Gastrocnemius medialis (tissue), 4 donors: ENCODE measurements at regions not wholly inside any gene's neighbourhood (a gene's known extent, or its start where the extent isn't known, plus 50 kb on each side); places are given as distances from the start of the nearest gene placed in this dataset.

ENCODE experiments used
- ATAC-seq, 2 donors: fragments of 150-250 bp; one replicate each; pipeline ENCODE4 v1.9.1; 2016
- DNase-seq, 2 donors: peaks; one replicate each; pipeline ENCODE4 v3.0.0-alpha.2; 2019
- H3K27ac ChIP-seq, 4 donors: fragments of 200-600 bp; sonication (generic); 1 replicate in 1 of 4; 2 replicates in 3 of 4; pipeline ENCODE4 v1.5.1; 2016 to 2018; ENCODE audit warnings: mild to moderate bottlenecking in 2 of 4, moderate library complexity in 1 of 4
- H3K27me3 ChIP-seq, 3 donors: fragments of 200-600 bp; sonication (generic) in 2 of 3; 1 replicate in 1 of 3; 2 replicates in 2 of 3; pipeline versions ENCODE4 v1.5.1 to v1.6.0; 2016 to 2019; ENCODE audit warnings: mild to moderate bottlenecking in 1 of 3, moderate library complexity in 1 of 3
- H3K36me3 ChIP-seq, 2 donors: fragments of 200-600 bp; sonication (generic) in 1 of 2; one replicate each; pipeline ENCODE4 v1.5.1; 2017 to 2018
- H3K4me1 ChIP-seq, 2 donors: fragments of 200-600 bp; sonication (generic) in 1 of 2; one replicate each; pipeline ENCODE4 v1.5.1; 2016 to 2017; ENCODE audit warnings: mild to moderate bottlenecking in 2 of 2
- H3K4me3 ChIP-seq, 4 donors: fragments of 200-600 bp; sonication (generic) in 3 of 4; 1 replicate in 1 of 4; 2 replicates in 3 of 4; pipeline ENCODE4 v1.5.1; 2016 to 2019; ENCODE audit warnings: mild to moderate bottlenecking in 2 of 4
- H3K9me3 ChIP-seq, 3 donors: fragments of 200-600 bp; sonication (generic) in 2 of 3; 1 replicate in 1 of 3; 2 replicates in 2 of 3; pipeline ENCODE4 v1.5.1; 2016 to 2019
- CTCF ChIP-seq, 5 experiments: fragments of 450-650 bp in 3 of 5; fragments of 200-600 bp in 2 of 5; sonication (generic) in 2 of 5; IDR thresholded peaks in 4 of 5; conservative IDR thresholded peaks in 1 of 5; 1 replicate in 4 of 5; 2 replicates in 1 of 5; pipeline ENCODE4 v1.5.1; 2016 to 2019; ENCODE audit warnings: antibody characterized with exemption in 5 of 5, mild to moderate bottlenecking in 3 of 5, moderate library complexity in 3 of 5
- POLR2A ChIP-seq, 2 donors: fragments of 450-650 bp; IDR thresholded peaks; one replicate each; pipeline ENCODE4 v1.6.1; 2017; ENCODE audit warnings: antibody characterized with exemption in 2 of 2, mild to moderate bottlenecking in 2 of 2, moderate library complexity in 2 of 2
- in situ Hi-C, 4 donors: fragments of 200-750 bp; cut with MboI; loops; one replicate each; pipeline versions ENCODE4 v1.15.0 to v1.8.0; 2017; ENCODE audit warnings: low sequenced_read_pairs in 4 of 4
- intact Hi-C: fragments of 100-400 bp; cut with DNase I; formaldehyde crosslinking; loops from one replicate; pipeline ENCODE4 v1.15.1; 2023; ENCODE audit warnings: low total_unique reads

GRCh38 chr14:66101662-66102061 lies 384.5 kb upstream of the CCDC196 start:
- in situ Hi-C loops: no loop called here
- TF ChIP-seq CTCF (IDR thresholded peaks at IDR 0.05 in 4 of 5, conservative IDR thresholded peaks at IDR 0.05 in 1 of 5): no peak
- no peak for TF ChIP-seq POLR2A (IDR thresholded peaks at IDR 0.05)
- ATAC-seq (no peak), DNase-seq (no peak)
- Histone ChIP-seq H3K9me3 (no peaks in the 10 kb centered on the region), H3K27me3 (no peaks in the 10 kb centered on the region), H3K36me3 (no peaks in the 10 kb centered on the region), H3K4me1 (no peaks in the 10 kb centered on the region), H3K27ac (no peak overlapping the region), H3K4me3 (no peak overlapping the region)
- intact Hi-C loops: no loop called here

GRCh38 chr14:66104486-66104885 lies 381.7 kb upstream of the CCDC196 start:
- no peaks in the 10 kb centered on the region for H3K27me3 ChIP-seq
- DNase-seq: no peak
- no peak for TF ChIP-seq CTCF (IDR thresholded peaks at IDR 0.05 in 4 of 5, conservative IDR thresholded peaks at IDR 0.05 in 1 of 5)
- no peak for TF ChIP-seq POLR2A (IDR thresholded peaks at IDR 0.05)
- H3K9me3 ChIP-seq: no peaks in the 10 kb centered on the region
- H3K4me1 ChIP-seq: no peaks in the 10 kb centered on the region
- in situ Hi-C loops: no loop called here
- intact Hi-C loops: no loop called here
- no peaks in the 10 kb centered on the region for H3K36me3 ChIP-seq
- H3K4me3 ChIP-seq: no peak overlapping the region
- no peak for ATAC-seq
- H3K27ac ChIP-seq: no peak overlapping the region

GRCh38 chr14:66105815-66106214 lies 380.4 kb upstream of the CCDC196 start:
- DNase-seq (no peak), ATAC-seq (no peak)
- H3K4me1 ChIP-seq: no peaks in the 10 kb centered on the region
- H3K4me3 ChIP-seq: no peak overlapping the region
- H3K27ac ChIP-seq: no peak overlapping the region
- no peak for TF ChIP-seq POLR2A (IDR thresholded peaks at IDR 0.05)
- no peak for TF ChIP-seq CTCF (IDR thresholded peaks at IDR 0.05 in 4 of 5, conservative IDR thresholded peaks at IDR 0.05 in 1 of 5)
- H3K27me3 ChIP-seq: no peaks in the 10 kb centered on the region
- no peaks in the 10 kb centered on the region for H3K9me3 ChIP-seq
- in situ Hi-C loops: no loop called here
- intact Hi-C loops: no loop called here
- H3K36me3 ChIP-seq: no peaks in the 10 kb centered on the region

GRCh38 chr14:66109426-66109825 lies 376.7 kb upstream of the CCDC196 start:
- intact Hi-C loops: no loop called here
- no peaks in the 10 kb centered on the region for H3K4me1 ChIP-seq
- H3K27ac ChIP-seq: no peak overlapping the region
- in situ Hi-C loops: no loop called here
- ATAC-seq (no peak), DNase-seq (no peak)
- no peaks in the 10 kb centered on the region for H3K9me3 ChIP-seq
- no peak overlapping the region for H3K4me3 ChIP-seq
- H3K27me3 ChIP-seq: no peaks in the 10 kb centered on the region
- no peaks in the 10 kb centered on the region for H3K36me3 ChIP-seq
- no peak for TF ChIP-seq CTCF (IDR thresholded peaks at IDR 0.05 in 4 of 5, conservative IDR thresholded peaks at IDR 0.05 in 1 of 5)
- TF ChIP-seq POLR2A (IDR thresholded peaks at IDR 0.05): no peak

DNA sequence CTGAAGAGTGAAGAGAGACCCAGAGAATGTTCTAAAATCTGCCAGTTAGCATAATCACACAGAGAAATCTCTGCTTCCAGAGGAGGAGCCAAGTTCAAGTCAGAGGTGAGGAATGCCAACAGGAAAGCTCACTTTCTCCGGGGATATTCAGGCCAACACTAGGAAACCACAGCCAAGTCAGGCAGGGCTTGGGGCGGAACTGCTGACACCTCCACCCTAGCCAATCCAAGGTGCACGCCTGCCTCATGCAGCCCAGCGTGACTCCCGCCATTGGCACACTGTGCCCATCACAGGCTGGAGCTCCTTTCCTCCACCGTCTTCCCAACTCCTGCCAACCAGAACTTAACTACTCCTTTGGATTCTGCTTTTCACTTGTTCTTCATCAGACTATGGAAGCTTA lies 374.3 kb upstream of the CCDC196 start:
- H3K36me3 ChIP-seq: no peaks in the 10 kb centered on the region
- TF ChIP-seq POLR2A (IDR thresholded peaks at IDR 0.05): no peak
- TF ChIP-seq CTCF (IDR thresholded peaks at IDR 0.05 in 4 of 5, conservative IDR thresholded peaks at IDR 0.05 in 1 of 5): no peak
- H3K4me1 ChIP-seq: no peaks in the 10 kb centered on the region
- H3K4me3 ChIP-seq: no peak overlapping the region
- H3K27me3 ChIP-seq: no peaks in the 10 kb centered on the region
- no peak for DNase-seq
- in situ Hi-C loops: no loop called here
- intact Hi-C loops: no loop called here
- H3K27ac ChIP-seq: no peak overlapping the region
- no peak for ATAC-seq
- H3K9me3 ChIP-seq: no peaks in the 10 kb centered on the region
